HCT116 (cell line): ENCODE measurements at regions not wholly inside any gene's neighbourhood (a gene's known extent, or its start where the extent isn't known, plus 50 kb on each side); places are given as distances from the start of the nearest gene placed in this dataset.

Source experiments
- ATAC-seq: fragments of 200-7000 bp; cut with Tn5 transposase; 2 replicates; pipeline ENCODE4 v1.9.1; 2020; ENCODE audit warnings: mild to moderate bottlenecking, moderate library complexity
- BruUV-seq: library from RNA; stranded (reverse); fragments of 400-500 nt; replicated peaks from 2 replicates; lab custom pipeline; 2021; lab: Mats Ljungman, UMichigan
- CTCF ChIA-PET: fragments of 300-600 bp; sonication (Branson Sonifier 250); formaldehyde crosslinking; loops from one replicate; lab custom pipeline; 2021; ENCODE audit warnings: antibody characterized with exemption; lab: Charles Lee
- POLR2A ChIA-PET: fragments of 300-600, 350-600 bp; sonication (Branson Sonifier 250); formaldehyde crosslinking; loops from one replicate; lab custom pipeline; 2021; ENCODE audit warnings: antibody characterized with exemption; lab: Charles Lee
- RAD21 ChIA-PET, 2 experiments: fragments of 300-600 bp; sonication (Branson Sonifier 250); formaldehyde crosslinking; loops; one replicate each; lab custom pipeline; 2023; ENCODE audit warnings: low total read pairs in 2 of 2; ENCODE audit not compliant: uncharacterized antibody in 2 of 2, unreplicated experiment in 2 of 2, low non-redundant PET in 1 of 2; lab: Charles Lee
- DNase-seq: peaks from one replicate; pipeline ENCODE4 v3.0.0-alpha.2; 2010; ENCODE audit warnings: low read depth, low spot score
- H2AFZ ChIP-seq: fragments of 200-600 bp; shearing (Covaris generic), sonication (generic); 2 replicates; pipeline ENCODE4 v1.6.1; 2017; ENCODE audit warnings: low read depth, mixed run types, mixed read lengths, antibody characterized with exemption, low read length; ENCODE audit not compliant: poor library complexity, severe bottlenecking
- H3K27ac ChIP-seq: 2 replicates; pipeline ENCODE4 v1.5.1; 2012; ENCODE audit warnings: low read depth, low read length
- H3K27me3 ChIP-seq: fragments of 200-600 bp; sonication (generic); 2 replicates; pipeline ENCODE4 v1.6.1; 2016; ENCODE audit warnings: mixed run types, low read length, mixed read lengths; ENCODE audit not compliant: insufficient read depth
- H3K36me3 ChIP-seq, 2 experiments: fragments of 200-500 bp in 1 of 2; fragments of 200-600 bp in 1 of 2; sonication (Bioruptor generic) in 1 of 2; sonication (generic) in 1 of 2; 2 replicates each; pipeline versions ENCODE4 v1.5.1 to v1.6.1; 2014 to 2016; ENCODE audit warnings: low read length in 2 of 2, inconsistent platforms in 1 of 2, mixed read lengths in 1 of 2, mixed run types in 1 of 2; ENCODE audit not compliant: insufficient read depth in 2 of 2, control insufficient read depth in 1 of 2
- H3K4me1 ChIP-seq, 2 experiments: fragments of 200-600 bp in 1 of 2; sonication (generic) in 1 of 2; 2 replicates each; pipeline versions ENCODE4 v1.5.1 to v1.6.1; 2012 to 2017; ENCODE audit warnings: low read length in 2 of 2, inconsistent platforms in 1 of 2, mild to moderate bottlenecking in 1 of 2, mixed read lengths in 1 of 2, mixed run types in 1 of 2, moderate library complexity in 1 of 2; ENCODE audit not compliant: insufficient read depth in 2 of 2, control insufficient read depth in 1 of 2
- H3K4me2 ChIP-seq: fragments of 200-600 bp; sonication (generic); 2 replicates; pipeline ENCODE4 v1.6.1; 2017; ENCODE audit warnings: mixed run types, low read length, mixed read lengths
- H3K4me3 ChIP-seq, 2 experiments: fragments of 200-600 bp in 1 of 2; sonication (generic) in 1 of 2; replicated peaks in 1 of 2; 2 replicates each; pipeline ENCODE4 v1.5.1; 2011 to 2016; ENCODE audit warnings: low read length in 2 of 2, control low read depth in 1 of 2, low read depth in 1 of 2, mild to moderate bottlenecking in 1 of 2, mixed read lengths in 1 of 2, mixed run types in 1 of 2
- H3K79me2 ChIP-seq: fragments of 200-600 bp; sonication (generic); 2 replicates; pipeline ENCODE4 v1.6.1; 2017; ENCODE audit warnings: mild to moderate bottlenecking, mixed run types, low read length, moderate library complexity, mixed read lengths; ENCODE audit not compliant: insufficient read depth
- H3K9ac ChIP-seq: fragments of 200-600 bp; sonication (generic); 2 replicates; pipeline ENCODE4 v1.6.1; 2016; ENCODE audit warnings: low read length, mixed read lengths
- H3K9me2 ChIP-seq: fragments of 200-600 bp; sonication (generic), shearing (Covaris generic); 2 replicates; pipeline ENCODE4 v1.6.1; 2017; ENCODE audit warnings: mixed run types, mild to moderate bottlenecking, moderate library complexity; ENCODE audit not compliant: insufficient read depth
- H3K9me3 ChIP-seq, 2 experiments: fragments of 200-500 bp in 1 of 2; fragments of 200-600 bp in 1 of 2; sonication (Bioruptor generic) in 1 of 2; sonication (generic) in 1 of 2; 2 replicates each; pipeline ENCODE4 v1.6.1; 2014 to 2017; ENCODE audit warnings: low read length in 2 of 2, mixed read lengths in 2 of 2, inconsistent platforms in 1 of 2, low read depth in 1 of 2, mild to moderate bottlenecking in 1 of 2, mixed run types in 1 of 2, moderate library complexity in 1 of 2; ENCODE audit not compliant: control insufficient read depth in 1 of 2, insufficient read depth in 1 of 2
- H4K20me1 ChIP-seq: fragments of 200-600 bp; sonication (generic), shearing (Covaris generic); 2 replicates; pipeline ENCODE4 v1.6.1; 2017; ENCODE audit warnings: mixed run types, mild to moderate bottlenecking, moderate library complexity; ENCODE audit not compliant: insufficient read depth
- ATF3 ChIP-seq: IDR thresholded peaks from 2 replicates; pipeline ENCODE4 v1.6.1; 2012
- CTCF ChIP-seq, 3 experiments: fragments of 200-600 bp in 1 of 3; sonication (generic) in 1 of 3; IDR thresholded peaks in 2 of 3; conservative IDR thresholded peaks in 1 of 3; 2 replicates each; pipeline ENCODE4 v1.5.1; 2012 to 2017; ENCODE audit warnings: low read depth in 2 of 3, low read length in 2 of 3, antibody characterized with exemption in 1 of 3, borderline replicate concordance in 1 of 3, control low read depth in 1 of 3, mild to moderate bottlenecking in 1 of 3, mixed read lengths in 1 of 3, mixed run types in 1 of 3, moderate library complexity in 1 of 3; ENCODE audit not compliant: insufficient read depth in 1 of 3
- EGR1 ChIP-seq: IDR thresholded peaks from 2 replicates; pipeline ENCODE4 v1.6.1; 2012; ENCODE audit warnings: low read depth
- EZH2 ChIP-seq: fragments of 200-600 bp; sonication (generic); IDR thresholded peaks from 2 replicates; pipeline ENCODE4 v1.6.1; 2017; ENCODE audit warnings: antibody characterized with exemption, mixed run types
- EZH2phosphoT487 ChIP-seq: fragments of 200-600 bp; IDR thresholded peaks from 2 replicates; pipeline ENCODE4 v1.6.1; 2018; ENCODE audit warnings: antibody characterized with exemption, borderline replicate concordance
- FOSL1 ChIP-seq: IDR thresholded peaks from 2 replicates; pipeline ENCODE4 v1.6.1; 2012; ENCODE audit warnings: low read depth
- MAX ChIP-seq: IDR thresholded peaks from 2 replicates; pipeline ENCODE4 v1.6.1; 2012
- POLR2A ChIP-seq: IDR thresholded peaks from 2 replicates; pipeline ENCODE4 v1.7.0; 2011; ENCODE audit warnings: borderline replicate concordance; ENCODE audit not compliant: insufficient read depth, insufficient read length; ENCODE audit errors: extremely low read depth
- RAD21 ChIP-seq: IDR thresholded peaks from 2 replicates; pipeline ENCODE4 v1.6.1; 2012; ENCODE audit warnings: low read depth, mild to moderate bottlenecking
- SIN3A ChIP-seq: IDR thresholded peaks from 2 replicates; pipeline ENCODE4 v1.6.1; 2012; ENCODE audit warnings: low read depth
- SP1 ChIP-seq: IDR thresholded peaks from 2 replicates; pipeline ENCODE4 v1.6.1; 2012; ENCODE audit warnings: low read depth
- YY1 ChIP-seq: IDR thresholded peaks from 2 replicates; pipeline ENCODE4 v1.6.1; 2011; ENCODE audit warnings: low read length, low read depth, moderate library complexity, mild to moderate bottlenecking; ENCODE audit not compliant: insufficient replicate concordance; ENCODE audit errors: extremely low read depth
- ZBTB33 ChIP-seq: IDR thresholded peaks from 2 replicates; pipeline ENCODE4 v1.6.1; 2011; ENCODE audit warnings: mild to moderate bottlenecking, low read length, moderate library complexity; ENCODE audit not compliant: insufficient replicate concordance; ENCODE audit errors: extremely low read depth
- ZFX ChIP-seq: fragments of 450-650 bp; IDR thresholded peaks from 2 replicates; pipeline ENCODE4 v1.6.1; 2017
- intact Hi-C: fragments of 100-400 bp; cut with micrococcal nuclease; formaldehyde crosslinking; loops from 2 replicates; pipeline ENCODE4 v1.10.0; 2022

- TF ChIP-seq ZBTB33 (no peak), ATF3 (no peak), POLR2A (no peak), CTCF (IDR thresholded peaks at IDR 0.05 in 2 of 3, conservative IDR thresholded peaks at IDR 0.05 in 1 of 3; ENCODE audit: borderline replicate concordance in 1 of 3, insufficient read depth in 1 of 3, low read depth in 2 of 3, low read length in 2 of 3) (no peak), ZFX (no peak)
These were observed 731.3 kb upstream of the RAB6C start (continued) for GRCh38 chr2:129248198-129248597.

- BruUV-seq: no TSS peak
- Histone ChIP-seq H3K4me3 (no peak overlapping the region), H3K9ac (no peak overlapping the region), H3K27ac (no peak overlapping the region), H4K20me1 (no peaks in the 10 kb centered on the region), H3K36me3 (no peaks in the 10 kb centered on the region), H3K79me2 (no peaks in the 10 kb centered on the region), H3K9me2 (no peaks in the 10 kb centered on the region), H3K4me1 (no peaks in the 10 kb centered on the region), H3K9me3 (no peaks in the 10 kb centered on the region), H3K4me2 (no peak overlapping the region), H2AFZ (no peak overlapping the region), H3K27me3 (0 out of 2 replicates have a peak, but pooled peaks cover 6% of the 10 kb centered on the region)
- intact Hi-C loops: no loop called here
- RAD21 ChIA-PET: no interaction called here
- CTCF ChIA-PET: interaction anchor here (1.1 to 1.4 kb wide), 2 partner anchors 10 to 516 kb away, joined by 3 read pairs; no protein-coding TSS in a partner anchor
- ATAC-seq (no peak), DNase-seq (no peak)
- TF ChIP-seq EGR1: no peak
- TF ChIP-seq EZH2: no peak
- TF ChIP-seq FOSL1: no peak
- no peak for TF ChIP-seq CTCF (IDR thresholded peaks at IDR 0.05 in 2 of 3, conservative IDR thresholded peaks at IDR 0.05 in 1 of 3; ENCODE audit: borderline replicate concordance in 1 of 3, insufficient read depth in 1 of 3, low read depth in 2 of 3, low read length in 2 of 3)
- no peak for TF ChIP-seq SP1
- TF ChIP-seq MAX: no peak
- no peak for TF ChIP-seq YY1
- TF ChIP-seq EZH2phosphoT487: no peak
- TF ChIP-seq POLR2A: no peak
- TF ChIP-seq SIN3A: no peak
- no peak for TF ChIP-seq RAD21
- POLR2A ChIA-PET: no interaction called here
These were observed 726.5 kb upstream of the RAB6C start for GRCh38 chr2:129252781-129253460.
